Renal pelvis (tissue), 1 donor: ENCODE measurements at regions not wholly inside any gene's neighbourhood (a gene's known extent, or its start where the extent isn't known, plus 50 kb on each side); places are given as distances from the start of the nearest gene placed in this dataset.
"Not testable (repeated sequence)": the region's sequence is repeated elsewhere in the genome, so short reads cannot be mapped to it uniquely, and the experiment has no call there.

ENCODE experiments used
- DNase-seq: peaks from one replicate; pipeline ENCODE4 v3.0.0-alpha.2; 2013

- DNase-seq = no peak
Observed at GRCh38 chr11:92168936-92169335, 55.7 kb upstream of the FAT3 start.

- no peak for DNase-seq
Observed at GRCh38 chr11:92167571-92167970, 57.0 kb upstream of the FAT3 start.

DNA sequence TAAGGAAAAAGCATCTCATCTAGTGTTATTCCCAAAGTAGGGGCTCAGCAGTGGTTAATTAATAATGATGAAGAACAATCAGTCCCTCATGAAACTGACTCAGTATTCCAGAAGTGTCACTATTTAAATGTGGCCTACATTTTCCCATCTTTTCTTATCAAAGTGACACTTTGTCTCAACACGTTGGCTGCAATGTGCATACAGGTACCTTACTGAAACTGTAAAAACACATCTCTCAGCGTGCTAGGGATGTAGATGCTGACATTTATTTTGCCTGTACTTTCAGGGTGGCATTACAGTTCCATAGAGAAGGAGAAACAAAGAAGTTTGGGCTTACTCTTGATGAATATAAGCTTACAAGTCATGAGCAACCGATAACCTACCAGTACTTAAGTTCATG is 58.3 kb upstream of the FAT3 start:
- DNase-seq = no peak

GRCh38 chr11:92163879-92164278 is 60.7 kb upstream of the FAT3 start:
- DNase-seq = no peak

DNA sequence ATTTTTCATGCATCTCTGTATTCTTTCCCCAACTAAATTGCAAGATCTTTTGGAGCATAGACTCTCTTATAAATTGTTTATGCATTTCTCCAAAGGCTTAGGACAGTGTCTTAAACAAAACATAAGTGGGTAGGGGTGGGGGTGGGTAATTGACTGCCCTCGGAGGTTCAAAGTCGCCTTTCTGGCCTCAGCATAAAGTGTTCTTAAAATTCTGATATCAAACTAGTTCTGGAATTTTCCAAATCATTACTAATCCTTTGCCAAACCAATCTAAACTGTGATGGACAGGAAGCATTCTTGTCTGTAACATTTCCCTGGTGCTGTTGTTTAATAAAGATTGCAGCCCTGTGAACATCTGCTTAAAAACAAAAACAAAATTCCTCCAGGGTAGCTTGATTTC is 61.8 kb upstream of the FAT3 start:
- no peak for DNase-seq

DNA sequence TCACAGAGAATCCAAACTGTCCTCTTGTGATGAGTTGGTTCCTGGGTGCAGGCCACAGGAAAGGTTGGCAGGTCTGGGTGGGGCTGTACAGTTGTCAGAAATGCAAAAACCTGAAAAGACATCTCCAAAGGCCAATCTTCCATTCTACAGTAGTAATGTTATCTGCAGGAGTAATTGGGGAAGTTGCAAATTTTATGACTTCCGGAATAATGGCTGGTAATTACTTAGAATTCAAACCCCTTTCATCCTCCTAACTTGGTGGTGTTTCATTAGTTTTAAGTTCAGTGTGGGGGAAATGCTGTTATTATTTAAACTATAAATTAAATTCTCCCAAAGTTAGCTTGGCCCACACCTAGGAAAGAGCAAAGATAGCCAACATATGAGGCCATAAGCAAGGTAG is 64.7 kb upstream of the FAT3 start:
- DNase-seq = no peak

DNA sequence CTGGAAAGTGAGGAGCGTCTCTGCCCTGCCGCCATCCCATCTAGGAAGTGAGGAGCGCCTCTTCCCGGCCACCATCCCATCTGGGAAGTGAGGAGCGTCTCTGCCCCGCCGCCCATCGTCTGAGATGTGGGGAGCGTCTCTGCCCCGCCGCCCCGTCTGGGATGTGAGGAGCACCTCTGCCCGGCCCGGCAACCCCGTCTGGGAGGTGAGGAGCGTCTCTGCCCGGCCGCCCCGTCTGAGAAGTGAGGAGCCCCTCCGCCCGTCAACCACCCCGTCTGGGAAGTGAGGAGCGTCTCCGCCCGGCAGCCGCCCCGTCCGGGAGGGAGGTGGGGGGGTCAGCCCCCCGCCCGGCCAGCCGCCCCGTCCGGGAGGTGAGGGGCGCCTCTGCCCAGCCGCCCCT is 67.2 kb upstream of the FAT3 start:
- not testable (repeated sequence) for DNase-seq

DNA sequence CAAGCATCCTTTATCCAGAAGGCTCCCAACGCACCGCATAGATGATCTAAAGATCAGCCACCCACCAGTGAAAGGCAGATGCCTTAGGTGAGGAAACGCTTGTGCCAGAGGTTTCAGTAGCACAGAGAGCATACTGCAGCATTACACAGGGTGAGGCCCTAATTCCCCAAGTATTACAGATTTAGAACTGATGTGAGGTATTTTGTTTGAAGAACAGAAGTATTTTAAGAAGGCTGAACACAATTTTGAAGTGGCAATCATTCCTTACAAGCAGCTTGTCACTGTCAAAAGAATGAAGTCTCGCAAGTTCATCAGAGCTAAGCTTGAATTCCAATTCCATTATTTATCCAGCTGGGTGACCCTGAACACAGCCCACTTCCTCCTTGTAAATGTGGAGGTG is 70.0 kb upstream of the FAT3 start:
- no peak for DNase-seq

GRCh38 chr11:92154110-92154509 is 70.5 kb upstream of the FAT3 start:
- DNase-seq = no peak

DNA sequence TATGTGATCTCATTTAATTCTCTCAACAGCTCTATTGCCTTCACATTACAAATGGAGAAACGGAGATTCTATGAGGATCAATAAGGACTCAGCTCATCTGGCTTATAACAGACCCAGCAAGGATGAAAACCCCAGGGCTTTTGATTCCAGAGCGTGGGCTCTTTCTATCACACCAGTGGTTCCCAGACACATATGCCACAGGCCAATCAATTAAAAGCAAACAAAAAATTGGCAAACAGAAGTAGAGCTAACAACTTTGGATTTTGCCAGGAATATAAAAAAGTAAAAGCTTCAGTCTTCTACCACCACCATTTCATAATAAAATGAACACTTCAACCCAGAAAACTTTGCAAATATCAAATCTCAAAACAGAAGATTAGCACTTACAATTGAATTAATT is 71.1 kb upstream of the FAT3 start:
- no peak for DNase-seq

DNA sequence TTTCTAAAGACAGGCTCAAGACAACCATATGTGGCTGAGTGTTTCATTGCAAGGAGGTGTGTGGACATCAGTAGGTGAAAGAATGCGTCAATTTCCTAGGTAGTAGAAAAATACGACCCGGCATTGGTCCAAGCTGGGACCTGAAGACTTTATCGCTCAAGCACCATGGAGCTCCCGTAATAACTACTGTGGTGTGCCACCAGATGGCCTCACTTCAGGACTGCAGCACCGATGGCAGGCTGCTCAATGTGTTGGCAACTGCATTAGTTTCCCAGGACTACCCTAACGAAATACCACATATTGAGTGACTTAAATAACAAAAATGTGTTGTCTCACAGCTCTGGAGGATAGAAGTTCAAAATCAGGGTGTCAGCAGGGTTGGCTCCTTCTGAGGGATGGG is 72.4 kb upstream of the FAT3 start:
- DNase-seq = no peak

- DNase-seq = no peak
Observed at GRCh38 chr11:92149996-92150395, 74.6 kb upstream of the FAT3 start.

GRCh38 chr11:92141725-92142124 is 82.9 kb upstream of the FAT3 start:
- no peak for DNase-seq

- no peak for DNase-seq
Observed at GRCh38 chr11:92141159-92141558, 83.5 kb upstream of the FAT3 start.

GRCh38 chr11:92140021-92140420 is 84.6 kb upstream of the FAT3 start:
- DNase-seq = no peak

DNA sequence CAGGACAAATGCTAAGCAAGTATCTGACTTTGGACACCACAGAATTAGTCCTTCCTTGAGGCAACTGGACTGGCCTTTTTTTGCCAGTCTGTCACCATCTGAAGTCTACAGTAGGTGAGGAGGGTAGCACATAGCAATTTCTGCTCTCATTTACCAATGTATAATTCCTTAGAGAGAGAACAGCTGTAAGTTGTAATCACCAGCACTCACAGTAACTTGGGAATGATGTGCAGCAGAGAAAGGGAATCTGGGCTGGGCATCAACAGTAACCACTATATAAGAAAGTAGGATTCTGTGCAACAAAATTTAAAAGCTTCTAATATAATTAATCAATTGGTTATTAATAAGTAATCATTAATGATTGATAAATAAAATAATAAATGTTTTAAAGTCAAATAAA is 86.3 kb upstream of the FAT3 start:
- DNase-seq = no peak

DNA sequence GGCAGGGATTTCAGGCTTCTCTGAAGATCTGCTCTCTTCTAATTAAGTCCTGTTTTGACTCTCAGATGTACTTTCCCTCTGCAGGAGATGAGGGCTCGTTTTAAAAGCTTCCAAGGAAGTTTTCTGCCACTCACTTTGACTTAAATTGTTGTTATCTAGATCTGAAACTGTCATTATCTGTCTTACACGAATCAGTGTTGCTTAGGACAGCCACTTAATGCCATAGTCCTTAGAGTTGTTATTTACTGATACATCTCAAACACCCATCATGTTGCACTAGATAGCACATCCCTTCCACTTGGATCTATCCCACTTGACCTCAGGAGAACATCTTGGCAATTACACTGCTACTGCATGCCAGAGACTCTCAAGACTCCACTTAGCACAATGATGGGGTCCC is 86.9 kb upstream of the FAT3 start:
- no peak for DNase-seq

DNA sequence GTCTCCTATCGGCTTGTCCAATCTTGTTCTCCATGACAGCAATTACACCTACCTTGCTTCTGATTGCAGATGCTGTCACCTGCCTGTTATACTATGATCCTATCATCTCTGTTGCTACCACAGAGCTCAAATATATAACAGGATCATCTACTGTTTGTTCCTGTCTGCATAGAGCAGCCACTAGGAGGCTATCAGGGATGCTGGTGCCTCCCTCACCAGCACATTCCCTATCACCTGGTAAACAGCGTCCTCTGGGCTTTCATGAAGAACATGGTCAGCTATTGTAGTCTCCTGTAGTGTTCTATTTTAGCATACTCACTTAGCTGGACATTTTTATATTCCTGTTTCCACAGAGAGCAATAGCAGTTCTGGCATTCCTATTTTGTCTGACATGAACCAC is 87.8 kb upstream of the FAT3 start:
- DNase-seq = no peak

- no peak for DNase-seq
Observed at GRCh38 chr11:92131289-92131865, 93.2 kb upstream of the FAT3 start.

DNA sequence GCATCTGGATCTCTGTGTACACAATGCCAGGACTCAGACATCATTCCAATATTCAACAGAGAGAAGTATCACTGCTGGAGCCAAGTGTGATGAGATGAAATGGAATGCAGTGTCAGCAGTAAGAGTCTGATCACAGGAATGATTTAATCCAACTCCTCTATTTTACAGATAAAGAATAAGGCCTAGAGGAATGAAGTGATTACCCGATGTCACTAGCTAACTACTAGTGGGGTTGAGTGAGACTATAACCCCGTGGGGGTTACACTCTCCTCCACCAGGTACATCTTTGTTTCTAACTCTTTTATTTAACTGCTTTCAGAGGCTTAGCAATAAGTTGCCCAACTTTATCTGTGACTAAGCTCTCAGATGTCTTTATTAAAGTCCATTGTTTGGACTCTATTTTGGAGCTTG is 94.2 kb upstream of the FAT3 start:
- no peak for DNase-seq

- DNase-seq = no peak
Observed at GRCh38 chr11:92129811-92130210, 94.8 kb upstream of the FAT3 start.

GRCh38 chr11:92128026-92128425 is 96.6 kb upstream of the FAT3 start:
- DNase-seq = no peak

GRCh38 chr11:92125321-92125720 is 99.3 kb upstream of the FAT3 start:
- no peak for DNase-seq

DNA sequence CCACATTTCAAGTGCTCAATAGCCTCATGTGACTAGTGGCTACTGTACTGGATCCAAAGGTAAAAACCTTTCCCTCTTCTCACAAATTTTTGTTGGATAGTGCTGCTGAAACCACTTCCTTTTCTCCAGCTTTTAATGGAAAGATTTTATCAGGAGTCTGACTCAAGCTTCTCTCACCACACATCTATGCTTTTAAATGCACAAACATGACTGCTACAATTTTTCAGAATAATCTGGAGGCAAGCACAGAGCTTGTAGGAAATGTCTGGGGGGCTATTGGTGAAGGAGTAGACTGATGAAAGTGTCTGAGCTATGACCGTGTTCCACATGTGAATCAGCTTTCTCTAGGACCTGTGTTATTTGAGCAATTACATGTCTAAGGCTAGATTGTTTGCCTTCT is 101.1 kb upstream of the FAT3 start:
- DNase-seq = no peak

- no peak for DNase-seq
Observed at GRCh38 chr11:92122561-92122960, 102.1 kb upstream of the FAT3 start.
